Heart right ventricle (tissue), 16 donors: ENCODE measurements at regions not wholly inside any gene's neighbourhood (a gene's known extent, or its start where the extent isn't known, plus 50 kb on each side); places are given as distances from the start of the nearest gene placed in this dataset.

Source experiments
- ATAC-seq, 8 donors: fragments of 200-7000 bp; cut with Tn5 transposase; one replicate each; pipeline ENCODE4 v1.9.1; 2020; ENCODE audit warnings: mild to moderate bottlenecking in 8 of 8, moderate library complexity in 8 of 8, moderate number of reproducible peaks in 1 of 8
- DNase-seq, 2 donors: peaks; one replicate each; pipeline ENCODE4 v3.0.0-alpha.2; 2020
- H3K27ac ChIP-seq, 10 donors: fragments of 200-600 bp; sonication (generic) in 2 of 10; one replicate each; pipeline versions ENCODE4 v1.5.0 to v1.8.0; 2020 to 2022; ENCODE audit warnings: mild to moderate bottlenecking in 3 of 10
- H3K27me3 ChIP-seq, 7 donors: fragments of 200-600 bp; one replicate each; pipeline ENCODE4 v1.8.0; 2021 to 2022; ENCODE audit warnings: mild to moderate bottlenecking in 2 of 7
- H3K36me3 ChIP-seq, 9 donors: fragments of 200-600 bp; sonication (generic) in 1 of 9; one replicate each; pipeline versions ENCODE4 v1.5.0 to v1.8.0; 2020 to 2022; ENCODE audit warnings: mild to moderate bottlenecking in 2 of 9
- H3K4me1 ChIP-seq, 9 donors: fragments of 200-600 bp; sonication (generic) in 1 of 9; one replicate each; pipeline versions ENCODE4 v1.5.0 to v1.8.0; 2020 to 2022; ENCODE audit warnings: mild to moderate bottlenecking in 4 of 9
- H3K4me3 ChIP-seq, 10 donors: fragments of 200-600 bp; sonication (generic) in 2 of 10; one replicate each; pipeline versions ENCODE4 v1.5.0 to v1.8.0; 2020 to 2022; ENCODE audit warnings: mild to moderate bottlenecking in 7 of 10, moderate library complexity in 2 of 10
- H3K9me3 ChIP-seq, 11 donors: fragments of 200-600 bp in 10 of 11; sonication (generic) in 2 of 11; one replicate each; pipeline versions ENCODE4 v1.5.0 to v1.8.0; 2013 to 2022; ENCODE audit warnings: mild to moderate bottlenecking in 2 of 11, control low read depth in 1 of 11, moderate library complexity in 1 of 11
- WGBS, 2 donors: extraction: QIAGEN DNeasy Blood & Tissue Kit; methylation state at CpG; one replicate each; pipeline ENCODE4 v1.1.7; 2013; ENCODE audit warnings: inconsistent platforms in 1 of 2; 5-methylcytosine and 5-hydroxymethylcytosine counted together
- intact Hi-C, 10 donors: fragments of 100-400 bp; cut with DNase I; formaldehyde crosslinking; loops; one replicate each; pipeline versions ENCODE4 v1.11.1 to v1.14.2; 2022
- TF ChIP-seq, protein P1 (sequence below), 9 donors: fragments of 200-600 bp; sonication (generic) in 2 of 9; IDR thresholded peaks; one replicate each; pipeline versions ENCODE4 v1.5.0 to v1.8.0; 2021 to 2022; ENCODE audit warnings: antibody characterized with exemption in 9 of 9, mild to moderate bottlenecking in 5 of 9, moderate library complexity in 1 of 9
- donor health status: Arrhythmogenic right ventricular cardiomyopathy.
- donor health status: ischemic (EF 13 %, LVEDD 7.1; RV severe dilation, severe dysfunction).
- donor health status: healthy with polysubstance abuse.
- donor health status: DM: no; HTN: yes; CAD: no.
- donor health status: DM: no; HTN: no; CAD: no.
- donor health status: ischemic (EF 25% LVEDD 6.9; RV normal size, moderate dysfunction).
- donor health status: ischemic (EF 25% LVEDD 5.7; RV mildly dilated, moderate dysfunction).
- donor health status: healthy.
- donor health status: DM: yes; HTN: yes; CAD: no.
- donor health status: Ischemic cardiomyopathy.
- donor health status: ischemic (EF 35%, LVEDD 5.7; RV mildly dilated, moderate dysfunction).
- donor health status: nonischemic (EF 11% LVEDD 7.7; RV severe dilation, severe dysfunction).
- donor health status: DM: yes; HTN: yes; CAD: no.
- donor health status: PGD.
- donor health status: ischemic (EF 29% LVEDD 5.4; RV normal size, mild dysfunction).
- donor health status: nonischemic (EF 23%, LVEDD 6.1; RV moderate dilation, normal function).

DNA sequence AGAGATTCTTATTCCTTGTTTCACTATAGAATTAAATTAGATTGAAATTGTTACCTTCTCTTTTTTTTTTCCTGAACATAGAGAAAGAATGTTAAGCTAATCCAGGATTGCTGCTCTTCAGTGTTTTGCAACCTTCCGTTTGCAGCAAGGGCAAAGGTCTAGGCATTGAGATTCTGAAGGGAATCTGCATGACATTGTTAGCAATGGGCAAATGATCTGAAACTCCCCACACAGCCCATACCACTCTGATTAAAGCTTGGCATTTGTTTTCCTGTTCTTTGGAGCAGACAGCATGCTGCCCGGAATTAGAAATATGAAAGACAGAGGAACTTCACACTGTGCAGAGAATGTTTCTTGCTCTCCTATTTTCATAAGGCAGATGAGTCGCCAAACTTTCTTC, 551.8 kb downstream of the SOCS6 start:
- Histone ChIP-seq H3K9me3 (peaks cover 0 to 5% (median 0%) of the 10 kb centered on the region in 11 donors), H3K27me3 (no peaks in the 10 kb centered on the region), H3K4me3 (no peak overlapping the region), H3K36me3 (no peaks in the 10 kb centered on the region), H3K4me1 (no peaks in the 10 kb centered on the region), H3K27ac (no peak overlapping the region)
- intact Hi-C loops: loop anchor here in 1 of 10 donors (10.0 kb wide), 1 partner anchor 64 kb away; no protein-coding TSS in a partner anchor
- 71 to 81% methylated on average over 3 of the region's 3 CpGs for WGBS, 2 donors
- TF ChIP-seq, protein P1, sequence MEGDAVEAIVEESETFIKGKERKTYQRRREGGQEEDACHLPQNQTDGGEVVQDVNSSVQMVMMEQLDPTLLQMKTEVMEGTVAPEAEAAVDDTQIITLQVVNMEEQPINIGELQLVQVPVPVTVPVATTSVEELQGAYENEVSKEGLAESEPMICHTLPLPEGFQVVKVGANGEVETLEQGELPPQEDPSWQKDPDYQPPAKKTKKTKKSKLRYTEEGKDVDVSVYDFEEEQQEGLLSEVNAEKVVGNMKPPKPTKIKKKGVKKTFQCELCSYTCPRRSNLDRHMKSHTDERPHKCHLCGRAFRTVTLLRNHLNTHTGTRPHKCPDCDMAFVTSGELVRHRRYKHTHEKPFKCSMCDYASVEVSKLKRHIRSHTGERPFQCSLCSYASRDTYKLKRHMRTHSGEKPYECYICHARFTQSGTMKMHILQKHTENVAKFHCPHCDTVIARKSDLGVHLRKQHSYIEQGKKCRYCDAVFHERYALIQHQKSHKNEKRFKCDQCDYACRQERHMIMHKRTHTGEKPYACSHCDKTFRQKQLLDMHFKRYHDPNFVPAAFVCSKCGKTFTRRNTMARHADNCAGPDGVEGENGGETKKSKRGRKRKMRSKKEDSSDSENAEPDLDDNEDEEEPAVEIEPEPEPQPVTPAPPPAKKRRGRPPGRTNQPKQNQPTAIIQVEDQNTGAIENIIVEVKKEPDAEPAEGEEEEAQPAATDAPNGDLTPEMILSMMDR (IDR thresholded peaks at IDR 0.05): no peak
- no peak for DNase-seq
- no peak for ATAC-seq

DNA sequence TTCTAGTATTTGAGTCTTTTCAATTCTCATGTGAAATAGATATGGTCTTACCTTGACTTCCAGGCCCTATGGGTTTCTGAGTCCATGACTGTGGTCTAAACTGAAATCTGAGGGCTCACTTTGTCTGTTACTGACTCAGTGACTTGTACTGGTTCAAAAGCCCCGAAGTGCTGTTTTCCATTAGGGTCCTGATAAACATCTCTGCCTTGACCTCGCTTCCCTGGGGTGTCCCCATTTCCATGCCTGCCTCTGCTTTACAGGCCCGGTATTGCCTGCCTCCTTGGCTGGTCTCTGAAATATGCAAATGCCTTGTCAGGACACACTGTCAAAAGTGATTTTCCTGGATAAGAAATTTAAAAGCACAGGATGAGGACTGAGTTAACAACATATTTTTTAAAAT, 538.8 kb downstream of the SOCS6 start:
- Histone ChIP-seq H3K27me3 (no peaks in the 10 kb centered on the region), H3K9me3 (no peaks in the 10 kb centered on the region), H3K27ac (no peak overlapping the region), H3K4me3 (no peak overlapping the region), H3K4me1 (no peaks in the 10 kb centered on the region), H3K36me3 (no peaks in the 10 kb centered on the region)
- 57 to 58% methylated on average over 3 of the region's 3 CpGs for WGBS, 2 donors
- no peak for ATAC-seq
- TF ChIP-seq, protein P1 (IDR thresholded peaks at IDR 0.05): no peak
- intact Hi-C loops: no loop called here
- no peak for DNase-seq

DNA sequence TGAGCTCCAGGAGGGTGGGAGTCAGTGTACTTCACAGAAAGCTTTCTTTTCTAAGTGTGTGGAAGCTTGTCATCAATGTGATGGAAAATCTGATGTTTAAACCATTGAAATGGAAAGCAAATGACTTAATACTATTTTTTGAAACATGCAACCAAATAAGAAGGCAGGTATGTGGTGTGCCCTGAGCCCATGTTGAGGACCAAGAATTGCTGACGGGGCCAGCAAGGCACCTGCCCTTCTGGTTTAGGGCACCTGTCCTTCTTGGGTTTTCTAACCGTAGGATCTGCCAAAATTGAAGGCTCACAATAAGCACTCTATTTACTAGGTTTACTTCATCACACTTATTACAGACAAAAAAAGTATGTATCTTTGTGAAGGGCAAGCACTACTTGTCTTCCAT, 537.7 kb downstream of the SOCS6 start:
- no peaks in the 10 kb centered on the region for H3K27me3 ChIP-seq
- no peaks in the 10 kb centered on the region for H3K9me3 ChIP-seq
- H3K27ac ChIP-seq: no peak overlapping the region
- no peak overlapping the region for H3K4me3 ChIP-seq
- DNase-seq (no peak), ATAC-seq (no peak)
- 88 to 93% methylated on average over 2 of the region's 2 CpGs for WGBS, 2 donors
- no peaks in the 10 kb centered on the region for H3K4me1 ChIP-seq
- intact Hi-C loops: no loop called here
- no peaks in the 10 kb centered on the region for H3K36me3 ChIP-seq
- TF ChIP-seq, protein P1 (IDR thresholded peaks at IDR 0.05): no peak

DNA sequence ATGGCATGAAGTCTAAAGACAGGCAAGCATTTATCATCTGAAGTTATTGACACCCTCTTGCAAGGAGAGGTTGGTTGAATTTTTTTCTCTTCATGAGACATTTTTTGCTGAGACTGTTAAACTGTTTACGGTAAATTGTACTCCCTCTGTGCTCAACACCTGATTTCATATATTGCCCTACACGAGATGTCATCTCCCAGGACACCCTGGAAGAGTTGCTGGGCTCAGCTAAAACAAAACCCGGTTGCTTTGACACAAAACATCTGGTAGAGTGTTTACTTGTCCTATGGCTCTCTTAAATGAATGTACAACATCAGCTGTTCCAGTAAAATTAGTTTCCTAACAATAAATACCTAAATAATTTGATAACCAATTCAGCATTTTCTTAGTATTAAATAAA, 533.8 kb downstream of the SOCS6 start:
- intact Hi-C loops: no loop called here
- no peak for ATAC-seq
- H3K9me3 ChIP-seq: peaks cover 0 to 6% (median 0%) of the 10 kb centered on the region in 11 donors
- H3K4me3 ChIP-seq: no peak overlapping the region
- no peak overlapping the region for H3K27ac ChIP-seq
- H3K27me3 ChIP-seq: no peaks in the 10 kb centered on the region
- no peaks in the 10 kb centered on the region for H3K4me1 ChIP-seq
- no peak for DNase-seq
- TF ChIP-seq, protein P1 (IDR thresholded peaks at IDR 0.05): no peak
- 53 to 56% methylated on average over 3 of the region's 3 CpGs for WGBS, 2 donors
- no peaks in the 10 kb centered on the region for H3K36me3 ChIP-seq
